HG03064 (cell line): ENCODE measurements at regions not wholly inside any gene's neighbourhood (a gene's known extent, or its start where the extent isn't known, plus 50 kb on each side); places are given as distances from the start of the nearest gene placed in this dataset.
A peak's percentile ranks its signal among the peaks of the same experiment; 100 is the strongest.
"Not testable (repeated sequence)": the region's sequence is repeated elsewhere in the genome, so short reads cannot be mapped to it uniquely, and the experiment has no call there.

Experiments
- ATAC-seq: cut with Tn5 transposase; IDR thresholded peaks from one replicate; pipeline ENCODE4 v1.9.1; 2021; ENCODE audit warnings: low read depth; ENCODE audit not compliant: unreplicated experiment

DNA sequence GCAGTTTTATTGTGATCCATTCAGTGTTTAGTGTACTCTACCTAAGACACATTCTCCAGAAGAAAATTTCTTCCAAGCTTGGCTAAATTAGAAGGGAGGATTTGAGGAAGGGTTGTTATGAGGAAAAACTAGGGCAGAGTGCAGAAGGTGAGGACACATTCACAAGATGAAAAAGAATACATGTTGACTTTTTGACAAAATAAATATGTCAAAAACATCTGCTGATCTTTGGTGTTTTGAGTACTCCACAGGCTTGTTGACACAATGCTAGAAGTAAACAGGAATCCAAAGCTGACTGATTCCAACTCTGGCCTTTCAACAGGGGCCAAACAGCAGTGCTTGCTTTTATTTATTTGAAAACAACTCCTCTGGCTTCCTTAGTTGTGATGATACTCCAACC is 125.8 kb upstream of the SLC7A11 start:
- ATAC-seq = no peak

DNA sequence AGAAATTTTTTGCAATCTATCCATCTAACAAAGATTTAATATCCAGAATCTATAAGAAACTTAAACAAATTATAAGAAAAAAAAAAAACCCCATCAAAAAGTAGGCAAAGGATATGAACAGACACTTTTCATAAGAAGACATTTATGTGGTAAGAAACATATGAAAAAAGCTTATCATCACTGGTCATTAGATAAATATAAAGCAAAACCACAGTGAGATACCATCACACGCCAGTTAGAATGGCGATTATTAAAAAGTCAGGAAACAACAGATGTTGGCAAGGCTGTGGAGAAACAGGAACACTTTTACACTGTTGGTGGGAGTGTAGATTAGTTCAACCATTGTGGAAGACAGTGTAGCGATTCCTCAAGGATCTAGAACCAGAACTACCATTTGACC is 110.3 kb upstream of the SLC7A11 start:
- ATAC-seq = not testable (repeated sequence)

DNA sequence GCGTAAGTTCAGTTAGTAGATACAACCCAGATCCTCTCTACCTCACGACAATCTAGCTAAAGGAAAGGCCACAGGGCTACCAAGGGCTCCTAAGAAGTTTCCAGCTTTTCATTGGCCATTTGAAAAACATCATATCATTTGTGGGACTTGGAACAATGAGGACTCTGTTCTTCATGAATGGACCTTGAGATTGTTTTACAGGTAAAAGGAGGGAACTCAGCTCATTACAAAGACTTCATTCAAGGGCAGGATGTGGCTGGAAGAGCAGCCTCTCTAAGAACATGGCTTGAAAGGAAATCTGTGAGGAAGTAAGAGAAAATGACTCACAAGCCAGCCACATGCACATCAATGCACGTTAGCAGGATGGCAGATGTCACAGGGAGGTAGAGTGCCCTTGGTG is 105.9 kb upstream of the SLC7A11 start:
- ATAC-seq = peak; percentile 76

DNA sequence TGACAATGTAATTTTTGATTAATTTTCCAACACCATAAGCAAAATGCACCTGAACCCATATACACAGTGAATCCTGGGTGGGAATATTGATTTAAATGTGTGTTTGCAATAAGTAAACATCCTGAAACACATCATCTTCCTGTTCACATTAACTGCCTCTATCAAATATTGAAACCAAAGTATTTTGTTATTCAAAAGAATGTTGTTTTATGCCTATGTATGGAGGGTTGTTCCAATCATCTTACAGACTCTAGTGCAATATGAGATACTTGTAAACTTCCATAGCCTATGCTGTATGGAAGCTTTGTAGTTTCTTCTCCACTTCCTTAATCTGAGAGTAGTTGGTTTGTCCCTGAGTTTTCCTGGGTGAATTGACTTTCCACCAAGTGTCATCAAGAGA is 105.4 kb upstream of the SLC7A11 start:
- no peak for ATAC-seq

DNA sequence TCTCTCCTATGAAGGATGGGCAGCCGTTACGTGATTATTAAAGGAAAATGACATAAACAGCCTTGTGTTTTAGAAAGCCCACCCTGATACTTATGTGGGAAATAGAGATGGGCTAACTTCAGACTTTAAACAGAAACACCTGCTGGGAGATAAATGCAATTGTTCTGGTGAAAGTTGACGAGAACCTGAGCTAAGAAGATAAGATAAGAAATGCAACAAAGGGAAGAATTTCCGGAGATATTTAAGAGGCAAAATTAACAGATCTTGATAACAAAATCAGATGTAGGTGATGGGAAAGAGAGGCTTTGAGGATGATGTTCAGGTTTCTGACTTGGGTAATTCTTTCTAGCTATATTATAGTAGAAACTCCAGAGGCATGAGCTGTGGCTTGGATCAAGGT is 102.7 kb upstream of the SLC7A11 start:
- no peak for ATAC-seq

DNA sequence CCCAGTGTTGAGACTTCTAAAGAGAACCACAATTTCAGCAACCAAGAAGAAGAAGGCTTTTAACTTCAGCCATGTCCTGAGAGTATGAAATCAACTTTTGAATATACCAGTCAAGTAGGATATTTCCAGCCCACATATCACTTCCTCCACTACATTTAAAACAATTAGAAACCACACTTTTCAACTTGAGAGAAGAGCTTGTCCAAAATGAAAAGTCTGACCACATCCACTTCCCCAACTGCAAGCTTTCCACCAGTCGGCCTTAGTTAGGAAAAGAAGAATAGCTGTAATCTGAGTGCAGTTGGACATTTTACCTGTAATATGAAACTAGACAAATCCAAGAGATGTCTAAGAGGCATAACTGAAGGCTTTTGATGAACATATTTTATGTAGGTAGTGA is 101.9 kb upstream of the SLC7A11 start:
- no peak for ATAC-seq

DNA sequence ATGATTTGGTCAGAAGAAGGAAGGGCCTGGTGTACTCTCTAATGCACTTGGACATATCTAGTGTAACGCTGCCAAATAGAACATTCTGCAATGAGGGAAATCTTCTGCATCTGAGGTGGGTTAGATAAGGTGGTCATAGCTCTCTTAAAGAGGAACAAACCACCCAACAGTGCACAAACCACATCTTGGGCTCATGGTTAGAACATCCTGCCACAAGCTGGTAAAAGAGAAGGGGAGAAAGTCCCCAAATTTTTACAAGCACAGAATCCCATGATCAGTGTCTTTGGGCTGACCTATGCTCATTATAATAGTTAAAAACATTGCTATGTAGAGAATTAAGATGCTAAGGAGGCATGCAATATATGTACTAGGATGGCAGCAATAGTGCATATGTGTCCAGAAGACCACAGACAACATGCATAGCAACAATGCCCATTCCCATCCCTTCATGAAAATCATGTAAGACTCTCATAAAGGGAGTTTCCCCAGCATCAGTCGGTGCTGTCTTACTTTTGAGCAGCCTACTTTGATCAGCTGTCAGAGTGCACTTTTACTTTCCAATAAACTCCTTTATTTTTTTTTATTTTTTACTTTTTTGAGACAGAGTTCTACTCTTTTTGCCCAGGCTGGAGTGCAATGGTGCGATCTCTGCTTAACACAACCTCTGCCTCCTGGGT is 99.7 kb upstream of the SLC7A11 start:
- ATAC-seq = peak; percentile 68

DNA sequence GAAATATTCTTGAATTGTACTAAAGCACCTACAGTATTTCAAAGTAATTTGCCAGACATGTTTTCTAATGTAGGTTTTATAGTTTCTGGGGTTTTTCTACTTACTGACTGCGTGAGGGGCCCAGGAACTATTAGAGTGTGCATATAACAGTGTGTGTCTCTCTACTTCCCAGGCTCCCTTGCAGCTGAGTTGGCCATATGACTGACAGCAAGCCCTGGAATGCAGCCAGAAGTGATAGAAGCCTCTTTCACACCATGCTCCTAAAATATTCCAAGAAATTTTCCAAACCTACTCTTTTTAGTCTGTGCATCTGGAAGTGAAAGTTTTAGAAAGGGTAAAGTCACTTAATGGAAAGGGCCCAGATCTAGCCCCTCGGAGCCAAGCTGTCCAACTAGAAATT is 96.7 kb upstream of the SLC7A11 start:
- no peak for ATAC-seq

DNA sequence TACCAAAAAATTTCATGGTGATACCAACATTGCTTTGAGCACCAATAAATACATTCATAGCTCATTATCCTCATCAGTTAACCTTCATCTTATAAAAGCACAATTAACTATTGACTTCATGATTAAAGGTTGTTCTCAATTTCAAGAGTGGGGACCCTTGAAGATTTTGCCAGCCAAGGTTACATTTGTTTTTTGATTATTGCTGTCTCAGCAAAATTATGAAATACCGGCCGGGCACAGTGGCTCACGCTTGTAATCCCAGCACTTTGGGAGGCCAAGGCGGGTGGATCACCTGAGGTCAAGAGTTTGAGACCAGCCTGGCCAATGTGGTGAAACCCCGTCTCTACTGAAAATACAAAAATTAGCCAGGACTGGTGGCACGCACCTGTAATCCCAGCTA is 96.1 kb upstream of the SLC7A11 start:
- not testable (repeated sequence) for ATAC-seq

DNA sequence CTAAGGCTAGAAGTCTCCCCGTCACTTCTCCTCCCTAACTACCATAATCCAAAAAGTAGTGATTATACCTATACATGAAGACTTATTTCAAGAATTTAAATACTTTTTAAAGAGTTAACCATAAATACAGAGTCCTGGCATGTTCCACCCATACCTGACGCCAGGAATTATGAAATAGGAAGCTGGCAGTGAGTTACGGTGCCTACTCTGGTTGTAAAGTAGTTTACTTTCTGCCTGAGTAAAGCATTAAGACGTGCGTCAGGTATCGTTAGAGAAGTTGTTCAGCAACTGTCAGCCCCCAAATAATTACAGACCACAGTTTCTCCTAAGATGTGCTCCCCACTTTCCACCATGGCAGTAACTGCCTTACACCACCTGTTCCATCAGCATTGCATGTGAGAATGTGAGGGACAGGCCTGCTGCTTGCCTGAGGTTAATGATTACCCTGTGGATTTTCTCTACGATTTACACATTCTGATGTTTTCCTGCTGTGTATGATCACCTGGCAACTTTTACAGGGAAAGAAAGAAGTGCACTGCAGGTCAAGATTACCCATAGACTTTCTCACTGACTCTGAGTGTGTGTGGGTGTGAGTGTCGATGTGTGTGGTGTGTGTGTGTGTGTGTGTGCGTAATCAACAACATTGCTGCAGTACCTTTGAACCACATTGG is 92.3 kb upstream of the SLC7A11 start:
- no peak for ATAC-seq

DNA sequence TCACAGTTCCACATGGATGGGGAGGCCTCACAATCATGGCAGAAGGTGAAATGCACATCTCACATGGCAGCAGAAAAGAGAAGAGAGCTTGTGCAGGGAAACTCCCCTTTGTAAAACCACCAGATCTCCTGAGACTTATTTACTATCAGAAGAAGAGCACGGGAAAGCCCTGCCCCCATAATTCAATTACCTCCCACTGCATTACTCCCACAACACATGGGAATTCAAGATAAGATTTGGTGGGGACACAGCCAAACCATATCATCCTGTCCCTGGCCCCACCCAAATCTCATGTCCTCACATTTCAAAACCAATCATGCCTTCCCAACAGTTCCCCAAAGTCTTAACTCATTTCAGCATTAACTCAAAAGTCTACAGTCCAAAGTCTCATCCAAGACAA is 90.3 kb upstream of the SLC7A11 start:
- ATAC-seq = not testable (repeated sequence)

DNA sequence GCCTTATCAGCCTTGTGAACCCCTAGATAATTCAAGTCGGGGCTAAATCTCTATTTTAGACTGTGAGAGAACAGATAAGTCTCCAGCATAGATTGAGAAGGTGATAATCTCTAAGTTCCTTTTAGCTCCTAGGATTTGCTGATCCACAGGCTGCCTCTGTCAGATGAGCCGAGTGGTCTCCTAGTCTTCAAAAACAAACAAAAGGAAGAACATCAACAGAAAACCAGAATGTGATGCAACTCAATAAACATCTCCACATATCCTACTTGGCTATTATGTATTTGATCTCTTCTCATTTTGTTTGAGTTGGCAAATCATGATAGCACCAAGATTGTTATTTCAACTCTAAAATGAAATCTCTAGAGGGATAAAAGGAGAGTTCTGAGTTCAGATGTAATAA is 88.4 kb upstream of the SLC7A11 start:
- ATAC-seq = no peak

DNA sequence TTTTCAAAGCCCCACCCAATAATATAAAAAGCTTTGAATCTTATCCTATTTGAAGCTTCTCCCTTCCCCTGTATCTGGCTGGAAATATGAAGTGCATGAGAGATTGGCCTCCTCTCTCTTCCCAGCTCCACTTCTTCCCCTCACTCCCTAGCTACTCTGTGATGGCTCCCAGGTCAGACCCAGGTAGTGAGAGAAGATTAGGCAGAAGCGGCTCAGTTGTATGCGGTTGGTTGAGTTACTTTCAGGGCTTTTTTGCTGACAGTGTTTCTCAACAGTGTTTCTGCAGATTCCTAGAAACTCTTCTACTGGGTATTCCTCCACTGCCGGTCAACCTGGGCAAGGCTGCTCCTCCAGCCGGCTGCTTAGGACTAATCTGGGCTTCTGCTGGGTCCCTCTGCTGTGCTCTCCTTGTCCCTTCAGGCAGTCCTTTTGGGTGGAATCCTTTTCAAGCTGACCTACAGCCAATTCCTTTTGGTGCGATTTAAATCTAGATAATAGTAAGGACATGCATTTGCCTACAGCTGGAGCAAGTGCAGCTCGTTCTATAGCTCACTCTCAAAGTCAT is 87.4 kb upstream of the SLC7A11 start:
- no peak for ATAC-seq

DNA sequence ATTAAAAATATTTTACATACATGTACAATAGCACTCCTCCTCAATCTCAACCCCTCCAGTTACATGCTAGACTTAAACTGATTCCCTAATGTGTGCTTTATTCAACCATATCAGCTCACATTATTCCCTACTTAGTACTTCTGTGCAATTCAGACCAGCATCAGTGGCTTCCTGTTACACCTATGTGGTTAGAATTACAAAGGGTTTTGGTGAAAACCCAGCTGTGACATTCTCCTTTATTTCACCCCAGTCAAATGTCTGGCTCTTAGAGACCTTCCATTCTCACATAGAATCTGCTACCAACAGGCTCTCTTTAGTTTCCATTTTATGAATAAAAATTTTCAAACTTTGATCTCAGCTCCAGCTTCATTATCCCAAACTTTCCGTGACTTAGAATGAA is 85.2 kb upstream of the SLC7A11 start:
- ATAC-seq = no peak

DNA sequence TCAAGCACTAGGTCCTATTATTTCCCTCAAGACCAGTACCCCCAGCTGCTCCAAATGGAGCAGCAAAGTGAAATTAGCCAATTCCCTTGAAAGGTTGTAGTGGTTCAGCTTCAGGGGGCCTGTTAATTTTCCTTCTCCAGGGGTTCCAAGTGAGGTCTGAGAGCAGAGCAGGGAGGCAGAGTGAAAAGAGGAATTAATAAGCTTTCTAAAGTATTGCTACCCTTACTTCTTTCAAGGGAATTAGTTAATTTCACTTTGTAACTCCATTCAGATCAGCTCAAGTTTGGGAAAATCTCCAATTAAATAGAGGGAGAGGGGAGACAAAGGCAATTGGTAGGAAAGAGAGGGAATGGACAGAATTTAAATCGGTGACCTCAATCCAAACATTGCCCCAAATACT is 78.7 kb upstream of the SLC7A11 start:
- no peak for ATAC-seq

DNA sequence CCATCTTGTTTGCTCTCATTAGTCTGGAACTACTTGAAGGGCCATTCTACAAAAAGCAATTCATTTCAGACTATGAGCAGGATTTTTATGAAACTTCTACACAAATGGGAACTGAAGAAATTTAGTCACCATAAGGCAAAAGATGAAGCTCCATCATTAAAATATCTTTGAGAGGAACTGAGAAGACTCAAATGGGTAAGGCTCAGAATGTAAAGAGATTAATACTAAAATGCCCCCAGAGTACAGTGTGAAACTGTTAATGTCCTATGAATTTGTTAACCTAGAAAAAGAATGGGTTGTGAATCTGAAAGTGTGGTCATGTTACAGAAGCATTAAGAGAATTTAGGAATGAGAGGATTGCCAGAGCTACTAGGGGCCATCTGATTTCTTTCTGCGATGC is 77.9 kb upstream of the SLC7A11 start:
- ATAC-seq = no peak

DNA sequence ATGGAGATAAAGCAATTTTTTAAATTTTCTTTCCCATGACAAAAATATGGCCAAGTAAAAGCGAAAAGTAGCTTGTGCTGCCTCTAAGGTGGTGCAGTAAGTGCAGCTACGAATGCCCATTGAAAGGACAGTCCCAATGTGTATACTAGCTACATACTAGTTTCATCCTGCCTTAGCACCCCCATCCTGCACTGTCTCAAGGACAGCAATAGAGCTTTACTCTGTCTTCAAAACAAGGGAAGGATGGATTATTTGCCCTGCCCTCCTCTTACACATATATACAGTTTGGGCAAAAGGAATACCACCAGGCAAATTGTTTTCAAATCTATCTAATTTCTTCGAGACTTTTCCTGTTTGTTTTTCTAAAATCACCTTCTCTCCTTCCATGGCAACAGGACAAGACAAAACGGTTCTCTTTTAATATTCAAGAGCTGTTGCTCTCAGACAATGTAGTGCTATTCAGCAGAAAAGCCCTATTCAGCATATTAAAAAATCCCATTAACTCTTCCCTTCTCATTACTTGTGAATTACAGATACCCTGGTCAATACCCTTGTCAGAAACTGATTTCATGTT is 75.1 kb upstream of the SLC7A11 start:
- ATAC-seq = no peak

DNA sequence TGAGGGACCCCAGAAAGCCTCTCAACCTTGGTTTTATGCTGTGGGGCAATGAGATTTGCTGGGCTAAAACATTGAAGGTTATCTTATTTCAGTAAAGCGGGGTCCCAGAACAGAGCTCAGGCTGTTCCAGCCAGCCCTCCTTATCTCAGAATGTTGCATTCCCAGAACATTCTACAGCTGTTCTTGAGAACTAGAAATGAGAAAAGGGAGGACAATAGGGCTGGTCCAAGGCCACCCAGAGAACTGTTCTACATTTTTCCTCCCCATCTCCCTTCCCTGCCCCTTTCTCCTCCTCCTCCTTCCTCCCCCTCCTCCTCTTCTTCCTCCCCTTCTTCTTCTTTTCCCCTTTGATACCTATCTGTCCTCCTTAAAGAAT is 70.4 kb upstream of the SLC7A11 start:
- ATAC-seq = no peak

DNA sequence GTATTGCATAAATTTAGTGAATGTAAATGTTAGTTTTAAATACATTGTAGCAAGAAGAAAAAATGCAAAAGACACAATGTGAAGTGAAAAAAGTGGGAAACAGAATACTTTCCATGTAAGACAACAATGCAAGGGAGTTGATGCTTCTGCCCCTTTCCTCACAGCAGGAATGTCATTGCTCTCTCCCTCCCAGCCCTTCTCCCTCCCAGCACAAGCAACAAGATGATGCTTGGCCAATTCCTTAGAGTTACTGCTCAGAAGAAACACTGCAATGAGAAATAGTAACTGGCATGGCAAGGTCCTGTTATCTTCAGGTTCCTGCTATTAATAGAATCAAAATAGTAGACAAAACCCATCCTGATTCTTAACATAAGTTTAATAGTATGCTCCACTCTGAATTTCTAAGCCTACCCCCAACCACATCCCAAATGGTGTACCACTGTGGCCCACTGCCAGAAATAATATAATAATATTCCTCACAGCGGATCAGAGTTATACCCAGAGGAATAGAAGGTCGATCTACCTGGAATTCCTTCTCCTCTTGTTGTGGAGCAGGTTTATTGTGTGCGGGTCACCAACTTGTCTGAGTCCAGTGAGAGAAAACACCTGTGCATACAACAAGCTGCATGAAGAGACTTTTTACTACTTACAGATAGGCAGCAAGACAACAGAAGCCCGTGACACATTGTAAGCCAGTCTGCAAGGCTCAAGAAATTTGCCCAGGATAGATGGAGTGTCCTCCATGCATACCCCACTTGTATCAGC is 69.8 kb upstream of the SLC7A11 start:
- ATAC-seq = no peak

DNA sequence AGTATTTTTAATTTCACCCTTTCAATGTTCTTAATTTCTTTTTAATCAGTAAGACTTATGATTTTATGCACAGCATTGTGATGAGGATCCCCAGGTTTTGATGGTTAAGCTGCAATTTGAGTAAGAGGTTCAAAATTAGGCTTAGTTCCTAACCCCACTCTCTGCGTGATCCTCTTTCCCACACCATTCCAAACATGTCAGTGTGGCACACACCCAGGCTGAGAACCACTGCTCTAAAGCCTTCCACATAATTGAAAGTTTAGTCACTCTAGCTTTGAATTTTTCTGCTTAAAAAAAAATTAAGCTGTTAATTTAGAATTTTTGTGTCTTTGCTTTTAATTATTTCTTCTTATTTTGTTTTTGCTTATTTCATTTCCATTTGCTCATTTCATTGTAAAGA is 68.8 kb upstream of the SLC7A11 start:
- ATAC-seq = no peak

DNA sequence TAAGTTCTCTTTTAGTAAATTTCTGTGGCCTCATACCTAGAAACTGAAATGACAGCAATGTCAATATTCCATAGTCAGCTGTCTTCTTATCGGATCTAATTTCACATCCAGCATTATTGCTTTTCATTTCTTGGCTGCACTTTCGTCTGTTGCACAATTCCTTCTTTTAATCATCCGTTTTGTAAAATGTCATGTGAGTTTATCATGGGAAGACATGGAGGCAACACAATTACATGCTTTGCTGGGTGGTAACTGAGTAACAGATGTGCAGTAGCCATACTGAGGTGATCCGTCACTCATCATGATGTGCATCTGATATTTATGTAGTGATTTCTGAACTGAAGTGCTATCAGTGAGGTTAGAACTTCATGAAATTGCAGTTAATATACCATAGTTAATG is 68.3 kb upstream of the SLC7A11 start:
- ATAC-seq = no peak
